ENCODE measurements at regions not wholly inside any gene's neighbourhood (a gene's known extent, or its start where the extent isn't known, plus 50 kb on each side); places are given as distances from the start of the nearest gene placed in this dataset.

DNA sequence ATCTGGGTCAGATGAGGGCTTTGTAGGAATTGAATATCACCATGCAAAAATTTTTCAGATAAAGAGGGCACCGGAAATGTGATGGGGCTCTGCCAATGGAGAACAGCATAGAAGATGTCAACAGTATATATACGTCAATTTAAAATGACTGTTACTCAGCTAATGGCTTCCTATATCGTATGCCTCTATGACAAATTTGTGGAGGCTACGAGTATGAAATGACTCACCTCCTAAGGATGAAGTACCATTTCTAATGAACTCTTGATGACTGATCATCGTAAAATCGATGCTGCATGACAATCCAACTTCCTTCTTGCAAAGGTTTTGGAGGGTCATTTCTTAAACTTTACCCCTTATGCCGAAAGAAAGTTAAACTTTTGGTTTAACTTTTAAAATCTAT is 450.3 kb upstream of the ZP4 start:
- CTCF ChIA-PET (ENCODE audit: unreplicated experiment), result no interaction called here

GRCh38 chr1:238336531-238336930 is 445.8 kb upstream of the ZP4 start:
- Histone ChIP-seq H2AFZ (ENCODE audit: low read length) (no peak overlapping the region), H3K9me3 (ENCODE audit: low read length) (no peaks in the 10 kb centered on the region), H3K9me2 (ENCODE audit: insufficient read depth, low read length) (no peaks in the 10 kb centered on the region), H3K4me2 (ENCODE audit: low read length) (no peak overlapping the region), H3K4me3 (ENCODE audit: low read depth, low read length, poor library complexity, severe bottlenecking) (no peak overlapping the region), H3K27ac (ENCODE audit: low read depth, low read length, poor library complexity, severe bottlenecking) (no peak overlapping the region), H3K79me2 (ENCODE audit: insufficient read depth, low read depth, low read length) (no peaks in the 10 kb centered on the region), H4K20me1 (ENCODE audit: insufficient read depth, low read length) (no peaks in the 10 kb centered on the region), H3K36me3 (ENCODE audit: insufficient read depth, low read length) (no peaks in the 10 kb centered on the region), H3K4me1 (ENCODE audit: insufficient read depth, low read length, poor library complexity, severe bottlenecking) (no peaks in the 10 kb centered on the region)
- ChIA-PET POLR2A (no interaction called here), CTCF (ENCODE audit: unreplicated experiment) (no interaction called here)
- intact Hi-C loops (cut with micrococcal nuclease; ENCODE audit: unreplicated experiment), result no loop called here
- DNase-seq (ENCODE audit: low spot score), result no peak
- no TSS peak for BruUV-seq (replicated peaks)
- TF ChIP-seq EZH2phosphoT487 (IDR thresholded peaks at IDR 0.05; ENCODE audit: borderline replicate concordance, low read depth, low read length) (no peak), CTCF (conservative IDR thresholded peaks at IDR 0.05; ENCODE audit: low read length) (no peak)

More for the DNA sequence above, 450.3 kb upstream of the ZP4 start:
- POLR2A ChIA-PET, result no interaction called here
- no peaks in the 10 kb centered on the region for H3K4me1 ChIP-seq (ENCODE audit: insufficient read depth, low read length, poor library complexity, severe bottlenecking)
- no peak for DNase-seq (ENCODE audit: low spot score)
- H3K9me2 ChIP-seq (ENCODE audit: insufficient read depth, low read length), result no peaks in the 10 kb centered on the region
- no TSS peak for BruUV-seq (replicated peaks)
- no peaks in the 10 kb centered on the region for H4K20me1 ChIP-seq (ENCODE audit: insufficient read depth, low read length)
- intact Hi-C loops (cut with micrococcal nuclease; ENCODE audit: unreplicated experiment), result no loop called here
- TF ChIP-seq EZH2phosphoT487 (IDR thresholded peaks at IDR 0.05; ENCODE audit: borderline replicate concordance, low read depth, low read length), result no peak
- TF ChIP-seq CTCF (conservative IDR thresholded peaks at IDR 0.05; ENCODE audit: low read length), result no peak
- no peak overlapping the region for H3K4me2 ChIP-seq (ENCODE audit: low read length)
- H3K9me3 ChIP-seq (ENCODE audit: low read length), result no peaks in the 10 kb centered on the region
- H3K4me3 ChIP-seq (ENCODE audit: low read depth, low read length, poor library complexity, severe bottlenecking), result no peak overlapping the region
- no peak overlapping the region for H2AFZ ChIP-seq (ENCODE audit: low read length)
- H3K79me2 ChIP-seq (ENCODE audit: insufficient read depth, low read depth, low read length), result no peaks in the 10 kb centered on the region
- no peaks in the 10 kb centered on the region for H3K36me3 ChIP-seq (ENCODE audit: insufficient read depth, low read length)
- H3K27ac ChIP-seq (ENCODE audit: low read depth, low read length, poor library complexity, severe bottlenecking), result no peak overlapping the region

GRCh38 chr1:238334170-238334569 is 443.4 kb upstream of the ZP4 start:
- Histone ChIP-seq H3K4me2 (ENCODE audit: low read length) (no peak overlapping the region), H3K79me2 (ENCODE audit: insufficient read depth, low read depth, low read length) (no peaks in the 10 kb centered on the region), H3K4me1 (ENCODE audit: insufficient read depth, low read length, poor library complexity, severe bottlenecking) (no peaks in the 10 kb centered on the region), H2AFZ (ENCODE audit: low read length) (no peak overlapping the region), H3K27ac (ENCODE audit: low read depth, low read length, poor library complexity, severe bottlenecking) (no peak overlapping the region), H3K36me3 (ENCODE audit: insufficient read depth, low read length) (no peaks in the 10 kb centered on the region), H4K20me1 (ENCODE audit: insufficient read depth, low read length) (no peaks in the 10 kb centered on the region), H3K9me3 (ENCODE audit: low read length) (no peaks in the 10 kb centered on the region), H3K4me3 (ENCODE audit: low read depth, low read length, poor library complexity, severe bottlenecking) (no peak overlapping the region), H3K9me2 (ENCODE audit: insufficient read depth, low read length) (no peaks in the 10 kb centered on the region)
- DNase-seq (ENCODE audit: low spot score), result no peak
- no peak for TF ChIP-seq EZH2phosphoT487 (IDR thresholded peaks at IDR 0.05; ENCODE audit: borderline replicate concordance, low read depth, low read length)
- TF ChIP-seq CTCF (conservative IDR thresholded peaks at IDR 0.05; ENCODE audit: low read length), result no peak
- intact Hi-C loops (cut with micrococcal nuclease; ENCODE audit: unreplicated experiment), result no loop called here
- BruUV-seq (replicated peaks), result no TSS peak
- ChIA-PET CTCF (ENCODE audit: unreplicated experiment) (no interaction called here), POLR2A (no interaction called here)

All from OCI-LY7 (cell line).